ENCODE measurements at regions not wholly inside any gene's neighbourhood (a gene's known extent, or its start where the extent isn't known, plus 50 kb on each side); places are given as distances from the start of the nearest gene placed in this dataset.

GRCh38 chr12:22876262-22876661, 251.3 kb downstream of the ETNK1 start:
- no peaks in the 10 kb centered on the region for H3K9me3 ChIP-seq (ENCODE audit: insufficient read depth, low read depth, low read length)
- no peak overlapping the region for H2AFZ ChIP-seq (ENCODE audit: low read length)
- no peaks in the 10 kb centered on the region for H4K20me1 ChIP-seq (ENCODE audit: insufficient read depth, low read length, poor library complexity, severe bottlenecking)
- no peaks in the 10 kb centered on the region for H3F3A ChIP-seq (ENCODE audit: low read depth)
- no peaks in the 10 kb centered on the region for H3K4me1 ChIP-seq (ENCODE audit: insufficient read depth, low read length, poor library complexity, severe bottlenecking)
- no peak overlapping the region for H3K9ac ChIP-seq (ENCODE audit: low read depth, low read length, poor library complexity, severe bottlenecking)
- no peak overlapping the region for H3K4me3 ChIP-seq (ENCODE audit: low read length, poor library complexity, severe bottlenecking)
- no peaks in the 10 kb centered on the region for H3K79me2 ChIP-seq (ENCODE audit: insufficient read depth, low read length)
- no peak overlapping the region for H3K4me2 ChIP-seq (ENCODE audit: low read depth, low read length, poor library complexity, severe bottlenecking)
- TF ChIP-seq CTCF (conservative IDR thresholded peaks at IDR 0.05; ENCODE audit: low read length) (no peak), EZH2phosphoT487 (IDR thresholded peaks at IDR 0.05; ENCODE audit: borderline replicate concordance) (no peak)
- no peaks in the 10 kb centered on the region for H3K9me2 ChIP-seq (replicated peaks; ENCODE audit: low read depth, low read length)
- H3K36me3 ChIP-seq (ENCODE audit: insufficient read depth, low read length) = no peaks in the 10 kb centered on the region
- no peaks in the 10 kb centered on the region for H3K27me3 ChIP-seq (ENCODE audit: insufficient read depth, low read length, poor library complexity, severe bottlenecking)

- Histone ChIP-seq H3K79me2 (ENCODE audit: insufficient read depth, low read length) (no peaks in the 10 kb centered on the region), H4K20me1 (ENCODE audit: insufficient read depth, low read length, poor library complexity, severe bottlenecking) (no peaks in the 10 kb centered on the region), H3F3A (ENCODE audit: low read depth) (no peaks in the 10 kb centered on the region), H3K27me3 (ENCODE audit: insufficient read depth, low read length, poor library complexity, severe bottlenecking) (no peaks in the 10 kb centered on the region), H3K4me1 (ENCODE audit: insufficient read depth, low read length, poor library complexity, severe bottlenecking) (no peaks in the 10 kb centered on the region), H3K9me3 (ENCODE audit: insufficient read depth, low read depth, low read length) (no peaks in the 10 kb centered on the region), H3K4me3 (ENCODE audit: low read length, poor library complexity, severe bottlenecking) (no peak overlapping the region), H3K9me2 (replicated peaks; ENCODE audit: low read depth, low read length) (no peaks in the 10 kb centered on the region), H3K36me3 (ENCODE audit: insufficient read depth, low read length) (no peaks in the 10 kb centered on the region), H3K4me2 (ENCODE audit: low read depth, low read length, poor library complexity, severe bottlenecking) (no peak overlapping the region), H2AFZ (ENCODE audit: low read length) (no peak overlapping the region), H3K9ac (ENCODE audit: low read depth, low read length, poor library complexity, severe bottlenecking) (no peak overlapping the region)
- TF ChIP-seq CTCF (conservative IDR thresholded peaks at IDR 0.05; ENCODE audit: low read length) = no peak
- no peak for TF ChIP-seq EZH2phosphoT487 (IDR thresholded peaks at IDR 0.05; ENCODE audit: borderline replicate concordance)
Observed at GRCh38 chr12:22879203-22879602, 254.2 kb downstream of the ETNK1 start.

GRCh38 chr12:22880331-22880730, 255.4 kb downstream of the ETNK1 start:
- Histone ChIP-seq H3K9me3 (ENCODE audit: insufficient read depth, low read depth, low read length) (no peaks in the 10 kb centered on the region), H3K4me1 (ENCODE audit: insufficient read depth, low read length, poor library complexity, severe bottlenecking) (no peaks in the 10 kb centered on the region), H3F3A (ENCODE audit: low read depth) (no peaks in the 10 kb centered on the region), H2AFZ (ENCODE audit: low read length) (no peak overlapping the region), H3K36me3 (ENCODE audit: insufficient read depth, low read length) (no peaks in the 10 kb centered on the region), H3K4me2 (ENCODE audit: low read depth, low read length, poor library complexity, severe bottlenecking) (no peak overlapping the region), H3K27me3 (ENCODE audit: insufficient read depth, low read length, poor library complexity, severe bottlenecking) (no peaks in the 10 kb centered on the region), H3K4me3 (ENCODE audit: low read length, poor library complexity, severe bottlenecking) (no peak overlapping the region), H3K9ac (ENCODE audit: low read depth, low read length, poor library complexity, severe bottlenecking) (no peak overlapping the region), H3K79me2 (ENCODE audit: insufficient read depth, low read length) (no peaks in the 10 kb centered on the region), H4K20me1 (ENCODE audit: insufficient read depth, low read length, poor library complexity, severe bottlenecking) (no peaks in the 10 kb centered on the region), H3K9me2 (replicated peaks; ENCODE audit: low read depth, low read length) (no peaks in the 10 kb centered on the region)
- TF ChIP-seq CTCF (conservative IDR thresholded peaks at IDR 0.05; ENCODE audit: low read length) = no peak
- no peak for TF ChIP-seq EZH2phosphoT487 (IDR thresholded peaks at IDR 0.05; ENCODE audit: borderline replicate concordance)

All from Loucy (cell line).